OCI-LY1 (cell line): ENCODE measurements at regions not wholly inside any gene's neighbourhood (a gene's known extent, or its start where the extent isn't known, plus 50 kb on each side); places are given as distances from the start of the nearest gene placed in this dataset.

ENCODE experiments used
- H2AFZ ChIP-seq: fragments of 200-600 bp; sonication (generic), shearing (Covaris generic); 2 replicates; pipeline ENCODE4 v1.6.0; 2014; ENCODE audit warnings: antibody characterized with exemption, mild to moderate bottlenecking, low read length
- H3F3A ChIP-seq: fragments of 200-600 bp; sonication (generic), shearing (Covaris generic); 2 replicates; pipeline ENCODE4 v1.6.0; 2014; ENCODE audit warnings: mild to moderate bottlenecking, antibody characterized with exemption, low read length, moderate library complexity; ENCODE audit not compliant: insufficient read depth
- H3K27ac ChIP-seq: fragments of 200-600 bp; sonication (generic); 2 replicates; pipeline ENCODE4 v1.5.1; 2014; ENCODE audit warnings: low read length, mixed run types, mild to moderate bottlenecking, low read depth; ENCODE audit not compliant: poor library complexity, severe bottlenecking
- H3K27me3 ChIP-seq: fragments of 200-600 bp; sonication (generic); 2 replicates; pipeline ENCODE4 v1.6.0; 2014; ENCODE audit warnings: antibody characterized with exemption, mild to moderate bottlenecking, low read length, moderate library complexity; ENCODE audit not compliant: insufficient read depth
- H3K36me3 ChIP-seq: fragments of 200-600 bp; sonication (generic); 2 replicates; pipeline ENCODE4 v1.6.1; 2014; ENCODE audit warnings: mild to moderate bottlenecking, antibody characterized with exemption, low read length, moderate library complexity, mixed read lengths; ENCODE audit not compliant: insufficient read depth
- H3K4me1 ChIP-seq: fragments of 200-600 bp; sonication (generic); 2 replicates; pipeline ENCODE4 v1.5.1; 2014; ENCODE audit warnings: mild to moderate bottlenecking, low read length, moderate library complexity; ENCODE audit not compliant: insufficient read depth, severe bottlenecking
- H3K4me2 ChIP-seq: fragments of 200-600 bp; sonication (generic), shearing (Covaris generic); 2 replicates; pipeline ENCODE4 v1.6.1; 2014; ENCODE audit warnings: low read length
- H3K4me3 ChIP-seq: fragments of 200-600 bp; sonication (generic); 2 replicates; pipeline ENCODE4 v1.5.1; 2014; ENCODE audit warnings: low read length, low read depth, mild to moderate bottlenecking, mixed read lengths; ENCODE audit not compliant: poor library complexity, severe bottlenecking
- H3K79me2 ChIP-seq: fragments of 200-600 bp; shearing (Covaris generic); 2 replicates; pipeline ENCODE4 v1.6.1; 2016; ENCODE audit warnings: mixed run types, low read length, mixed read lengths; ENCODE audit not compliant: insufficient read depth
- H3K9ac ChIP-seq: fragments of 200-600 bp; sonication (generic), shearing (Covaris generic); 2 replicates; pipeline ENCODE4 v1.6.1; 2014; ENCODE audit warnings: mild to moderate bottlenecking, low read length, mixed read lengths
- H3K9me2 ChIP-seq: fragments of 200-600 bp; sonication (generic), shearing (Covaris generic); 2 replicates; pipeline ENCODE4 v1.6.1; 2014; ENCODE audit warnings: low read depth, mild to moderate bottlenecking, low read length, mixed read lengths
- H3K9me3 ChIP-seq: fragments of 200-600 bp; shearing (Covaris generic); 2 replicates; pipeline ENCODE4 v1.6.1; 2014; ENCODE audit warnings: low read length, mixed read lengths
- H4K20me1 ChIP-seq: fragments of 200-600 bp; sonication (generic), shearing (Covaris generic); 2 replicates; pipeline ENCODE4 v1.6.0; 2016; ENCODE audit warnings: mild to moderate bottlenecking, low read length; ENCODE audit not compliant: insufficient read depth
- CTCF ChIP-seq: fragments of 200-600 bp; sonication (generic), shearing (Covaris generic); IDR thresholded peaks from 2 replicates; pipeline ENCODE4 v1.5.1; 2017; ENCODE audit warnings: mild to moderate bottlenecking, antibody characterized with exemption, low read length, moderate library complexity, mixed read lengths
- EZH2 ChIP-seq: fragments of 200-600 bp; sonication (generic), shearing (Covaris generic); IDR thresholded peaks from 2 replicates; pipeline ENCODE4 v1.8.0; 2017; ENCODE audit warnings: borderline replicate concordance, mixed run types, mild to moderate bottlenecking, antibody characterized with exemption, low read length, moderate library complexity, mixed read lengths

DNA sequence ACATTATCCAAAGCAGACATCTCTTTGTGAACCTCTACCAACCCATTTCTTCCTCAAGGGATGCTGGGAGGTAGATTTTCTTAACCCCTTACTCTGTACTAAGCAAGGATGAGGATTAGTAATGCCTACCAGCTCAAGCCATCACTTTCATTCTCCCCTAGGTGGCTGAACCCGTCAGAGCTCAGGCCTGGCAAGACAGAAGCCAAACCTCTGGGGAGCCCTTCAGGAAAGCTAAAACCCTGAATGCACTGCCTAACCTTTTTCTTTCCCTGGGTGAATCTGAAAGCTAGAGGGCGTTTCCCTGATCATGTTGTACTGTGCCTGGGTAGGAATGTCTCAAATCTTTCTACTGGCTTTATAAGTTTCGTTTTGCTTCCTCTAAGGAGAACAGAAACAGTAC, 617.3 kb downstream of the RPL10L start:
- no peak overlapping the region for H3K4me2 ChIP-seq
- no peaks in the 10 kb centered on the region for H3F3A ChIP-seq
- no peak overlapping the region for H2AFZ ChIP-seq
- H4K20me1 ChIP-seq = no peaks in the 10 kb centered on the region
- no peaks in the 10 kb centered on the region for H3K9me2 ChIP-seq
- H3K27ac ChIP-seq = no peak overlapping the region
- H3K9me3 ChIP-seq = no peaks in the 10 kb centered on the region
- H3K4me3 ChIP-seq = no peak overlapping the region
- no peaks in the 10 kb centered on the region for H3K27me3 ChIP-seq
- TF ChIP-seq CTCF (no peak), EZH2 (no peak)
- H3K79me2 ChIP-seq = no peaks in the 10 kb centered on the region
- H3K4me1 ChIP-seq = no peaks in the 10 kb centered on the region
- no peaks in the 10 kb centered on the region for H3K36me3 ChIP-seq
- no peak overlapping the region for H3K9ac ChIP-seq

DNA sequence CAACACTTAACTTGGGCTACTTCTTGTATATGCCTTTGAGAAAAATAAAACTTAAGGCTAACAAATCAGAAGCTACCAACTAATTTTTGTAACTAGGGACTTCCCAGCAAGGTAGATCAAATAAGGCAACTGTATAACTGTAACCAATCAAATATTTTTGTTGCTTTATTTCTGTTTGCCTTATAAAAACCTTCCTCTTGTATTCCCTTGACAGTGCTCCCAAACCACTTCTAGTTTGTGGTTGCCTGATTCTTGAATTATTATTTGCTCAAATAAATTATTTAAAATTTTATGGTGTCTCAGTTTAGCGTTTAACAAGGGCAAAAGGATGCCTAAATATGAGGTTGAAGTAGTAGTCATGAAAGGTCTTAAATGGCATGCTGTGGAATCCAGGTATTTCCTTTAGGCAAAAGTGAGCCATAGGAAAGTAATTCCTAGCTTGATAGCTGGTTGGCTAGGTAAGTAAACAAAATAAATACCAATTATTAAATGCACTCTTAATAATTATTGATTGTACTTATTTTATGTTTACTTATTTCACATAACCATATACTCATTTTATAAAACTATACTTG, 632.6 kb downstream of the RPL10L start:
- H3K27me3 ChIP-seq = no peaks in the 10 kb centered on the region
- no peaks in the 10 kb centered on the region for H3K9me3 ChIP-seq
- no peaks in the 10 kb centered on the region for H3F3A ChIP-seq
- H3K4me3 ChIP-seq = no peak overlapping the region
- H3K4me2 ChIP-seq = no peak overlapping the region
- H4K20me1 ChIP-seq = no peaks in the 10 kb centered on the region
- H3K9me2 ChIP-seq = no peaks in the 10 kb centered on the region
- no peaks in the 10 kb centered on the region for H3K36me3 ChIP-seq
- H3K4me1 ChIP-seq = no peaks in the 10 kb centered on the region
- TF ChIP-seq EZH2 (no peak), CTCF (no peak)
- no peak overlapping the region for H3K27ac ChIP-seq
- no peaks in the 10 kb centered on the region for H3K79me2 ChIP-seq
- no peak overlapping the region for H3K9ac ChIP-seq
- H2AFZ ChIP-seq = no peak overlapping the region

- TF ChIP-seq CTCF = no peak
- no peak for TF ChIP-seq EZH2
- H3K79me2 ChIP-seq = no peaks in the 10 kb centered on the region
- H3F3A ChIP-seq = no peaks in the 10 kb centered on the region
- no peak overlapping the region for H2AFZ ChIP-seq
- H3K9me2 ChIP-seq = no peaks in the 10 kb centered on the region
- H3K4me2 ChIP-seq = no peak overlapping the region
- no peak overlapping the region for H3K9ac ChIP-seq
- H3K4me3 ChIP-seq = no peak overlapping the region
- H3K4me1 ChIP-seq = no peaks in the 10 kb centered on the region
- H3K27me3 ChIP-seq = no peaks in the 10 kb centered on the region
- H3K36me3 ChIP-seq = no peaks in the 10 kb centered on the region
- no peaks in the 10 kb centered on the region for H4K20me1 ChIP-seq
- no peak overlapping the region for H3K27ac ChIP-seq
- no peaks in the 10 kb centered on the region for H3K9me3 ChIP-seq
Observed at GRCh38 chr14:46008348-46008747, 643.2 kb downstream of the RPL10L start.
